Lung (tissue), 11 donors: ENCODE measurements at regions not wholly inside any gene's neighbourhood (a gene's known extent, or its start where the extent isn't known, plus 50 kb on each side); places are given as distances from the start of the nearest gene placed in this dataset.

Experiments used
- ATAC-seq: fragments of 200-7000 bp; cut with Tn5 transposase; one replicate; pipeline ENCODE4 v1.9.1; 2020; ENCODE audit warnings: moderate number of reproducible peaks; ENCODE audit not compliant: insufficient read depth, low FRiP score
- DNase-seq, 3 donors: peaks; one replicate each; pipeline ENCODE4 v3.0.0-alpha.2; 2013 to 2017
- H3K27ac ChIP-seq, 2 donors: one replicate each; pipeline ENCODE4 v1.5.1; 2013; ENCODE audit warnings: mild to moderate bottlenecking in 2 of 2, moderate library complexity in 2 of 2, control low read depth in 1 of 2, inconsistent platforms in 1 of 2, low read depth in 1 of 2, low read length in 1 of 2
- H3K27me3 ChIP-seq, 3 donors: one replicate each; pipeline ENCODE4 v1.5.1; 2013; ENCODE audit warnings: low read length in 2 of 3; ENCODE audit not compliant: control insufficient read depth in 3 of 3, insufficient read depth in 3 of 3
- H3K36me3 ChIP-seq, 4 donors: one replicate each; pipeline ENCODE4 v1.5.1; 2013; ENCODE audit warnings: low read length in 4 of 4, mild to moderate bottlenecking in 1 of 4, moderate library complexity in 1 of 4; ENCODE audit not compliant: control insufficient read depth in 4 of 4, insufficient read depth in 4 of 4
- H3K4me1 ChIP-seq, 5 donors: one replicate each; pipeline ENCODE4 v1.5.1; 2013; ENCODE audit warnings: low read length in 5 of 5, mild to moderate bottlenecking in 2 of 5, moderate library complexity in 1 of 5; ENCODE audit not compliant: control insufficient read depth in 5 of 5, insufficient read depth in 5 of 5
- H3K4me3 ChIP-seq: one replicate; pipeline ENCODE4 v1.5.1; 2013; ENCODE audit warnings: mild to moderate bottlenecking, control low read depth, moderate library complexity
- H3K9ac ChIP-seq, 2 donors: one replicate each; pipeline ENCODE4 v1.5.1; 2013; ENCODE audit warnings: low read length in 2 of 2, control low read depth in 1 of 2; ENCODE audit not compliant: insufficient read depth in 1 of 2
- H3K9me3 ChIP-seq, 4 donors: one replicate each; pipeline ENCODE4 v1.5.1; 2013; ENCODE audit warnings: low read length in 3 of 4, mild to moderate bottlenecking in 1 of 4, moderate library complexity in 1 of 4; ENCODE audit not compliant: control insufficient read depth in 4 of 4, insufficient read depth in 3 of 4
- WGBS, 2 donors: extraction: QIAGEN DNeasy Blood & Tissue Kit; methylation state at CpG; one replicate each; pipeline ENCODE4 v1.1.7; 2013; 5-methylcytosine and 5-hydroxymethylcytosine counted together
- TF ChIP-seq, protein P1 (sequence below): IDR thresholded peaks from 2 replicates; pipeline ENCODE4 v1.5.1; 2012; ENCODE audit warnings: mild to moderate bottlenecking; ENCODE audit errors: control extremely low read depth, extremely low read depth
- donor health status: control.
- donor health status: control.
- donor health status: Bipolar disorder and iron deficiency.
- donor health status: healthy.
- donor health status: DM: yes; HTN: yes; CAD: no.

DNA sequence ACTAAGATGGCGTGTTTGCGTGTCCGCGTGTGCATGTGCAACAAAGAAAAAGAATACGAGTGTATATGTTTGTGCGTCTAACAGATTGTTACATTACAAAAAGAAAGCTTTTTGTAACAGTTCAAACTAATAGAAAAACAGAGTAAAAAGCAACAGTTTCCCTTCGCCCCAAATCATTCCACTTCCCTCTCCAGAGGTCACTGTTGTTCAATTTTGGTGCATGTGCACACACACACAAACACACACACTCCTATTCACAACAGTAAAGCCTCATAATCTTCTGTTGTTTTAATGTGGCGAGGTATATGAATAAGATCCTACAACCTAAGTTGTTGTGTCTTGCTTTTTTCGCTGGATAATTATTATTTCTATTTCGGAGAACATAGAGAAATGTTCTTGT lies 357.3 kb upstream of the SLC8A1 start:
- Histone ChIP-seq H3K4me1 (no peaks in the 10 kb centered on the region), H3K27ac (no peak overlapping the region), H3K36me3 (no peaks in the 10 kb centered on the region), H3K9ac (no peak overlapping the region), H3K9me3 (no peaks in the 10 kb centered on the region), H3K4me3 (no peak overlapping the region), H3K27me3 (no peaks in the 10 kb centered on the region)
- no peak for DNase-seq
- 83 to 94% methylated on average over 10 of the region's 10 CpGs for WGBS, 2 donors
- no peak for ATAC-seq
- TF ChIP-seq, protein P1, sequence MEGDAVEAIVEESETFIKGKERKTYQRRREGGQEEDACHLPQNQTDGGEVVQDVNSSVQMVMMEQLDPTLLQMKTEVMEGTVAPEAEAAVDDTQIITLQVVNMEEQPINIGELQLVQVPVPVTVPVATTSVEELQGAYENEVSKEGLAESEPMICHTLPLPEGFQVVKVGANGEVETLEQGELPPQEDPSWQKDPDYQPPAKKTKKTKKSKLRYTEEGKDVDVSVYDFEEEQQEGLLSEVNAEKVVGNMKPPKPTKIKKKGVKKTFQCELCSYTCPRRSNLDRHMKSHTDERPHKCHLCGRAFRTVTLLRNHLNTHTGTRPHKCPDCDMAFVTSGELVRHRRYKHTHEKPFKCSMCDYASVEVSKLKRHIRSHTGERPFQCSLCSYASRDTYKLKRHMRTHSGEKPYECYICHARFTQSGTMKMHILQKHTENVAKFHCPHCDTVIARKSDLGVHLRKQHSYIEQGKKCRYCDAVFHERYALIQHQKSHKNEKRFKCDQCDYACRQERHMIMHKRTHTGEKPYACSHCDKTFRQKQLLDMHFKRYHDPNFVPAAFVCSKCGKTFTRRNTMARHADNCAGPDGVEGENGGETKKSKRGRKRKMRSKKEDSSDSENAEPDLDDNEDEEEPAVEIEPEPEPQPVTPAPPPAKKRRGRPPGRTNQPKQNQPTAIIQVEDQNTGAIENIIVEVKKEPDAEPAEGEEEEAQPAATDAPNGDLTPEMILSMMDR, result no peak

DNA sequence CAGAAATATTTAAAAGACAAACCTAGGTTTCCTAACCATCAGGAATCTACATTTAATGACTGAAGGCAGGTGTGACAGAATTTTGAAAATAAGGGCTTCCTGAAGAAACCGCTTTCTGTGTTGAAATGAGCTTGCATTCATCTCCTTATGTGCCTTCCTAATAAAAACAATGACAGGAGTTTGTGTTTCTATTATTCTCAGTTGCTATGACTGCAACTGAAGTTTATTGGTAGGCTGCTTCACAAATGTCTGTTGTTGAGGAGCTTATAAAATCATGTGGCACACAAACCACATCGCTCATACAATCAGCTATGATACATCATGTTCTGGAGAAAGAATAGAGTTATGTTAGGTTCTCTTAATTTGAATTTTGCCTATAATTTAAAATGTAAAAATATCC lies 362.7 kb upstream of the SLC8A1 start:
- WGBS, 2 donors, result 69 to 73% methylated on average over 2 of the region's 2 CpGs

DNA sequence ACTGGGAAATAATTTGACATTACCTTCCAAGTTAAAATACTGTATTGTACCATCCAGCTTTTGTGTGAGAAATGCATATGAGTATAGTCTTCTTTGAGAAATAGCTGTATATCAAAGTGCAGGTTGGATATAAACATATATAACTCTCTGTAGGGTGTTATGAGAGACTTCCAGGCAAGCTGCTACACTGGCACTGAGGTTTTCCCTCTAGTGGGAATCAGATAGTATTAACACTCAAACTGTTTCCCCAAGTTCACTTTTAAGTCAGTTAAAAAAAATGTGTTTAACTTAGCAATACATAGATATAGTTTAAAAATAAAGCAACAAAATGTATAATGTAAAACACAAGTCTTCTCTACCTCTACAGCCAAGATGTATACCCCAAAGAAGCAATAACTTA lies 368.4 kb upstream of the SLC8A1 start:
- Histone ChIP-seq H3K9ac (no peak overlapping the region), H3K4me1 (peaks cover 0 to 7% (median 0%) of the 10 kb centered on the region in 5 donors), H3K4me3 (no peak overlapping the region), H3K27ac (no peak overlapping the region), H3K9me3 (no peaks in the 10 kb centered on the region), H3K27me3 (no peaks in the 10 kb centered on the region), H3K36me3 (no peaks in the 10 kb centered on the region)
- TF ChIP-seq, protein P1, result no peak
- DNase-seq (no peak), ATAC-seq (no peak)

More for the DNA sequence above, 362.7 kb upstream of the SLC8A1 start:
- H3K27ac ChIP-seq, result no peak overlapping the region
- H3K4me1 ChIP-seq, result peaks cover 0 to 2% (median 0%) of the 10 kb centered on the region in 5 donors
- TF ChIP-seq, protein P1, result no peak
- DNase-seq, result no peak
- H3K27me3 ChIP-seq, result no peaks in the 10 kb centered on the region
- no peak for ATAC-seq
- no peaks in the 10 kb centered on the region for H3K9me3 ChIP-seq
- H3K4me3 ChIP-seq, result no peak overlapping the region
- no peaks in the 10 kb centered on the region for H3K36me3 ChIP-seq
- no peak overlapping the region for H3K9ac ChIP-seq

DNA sequence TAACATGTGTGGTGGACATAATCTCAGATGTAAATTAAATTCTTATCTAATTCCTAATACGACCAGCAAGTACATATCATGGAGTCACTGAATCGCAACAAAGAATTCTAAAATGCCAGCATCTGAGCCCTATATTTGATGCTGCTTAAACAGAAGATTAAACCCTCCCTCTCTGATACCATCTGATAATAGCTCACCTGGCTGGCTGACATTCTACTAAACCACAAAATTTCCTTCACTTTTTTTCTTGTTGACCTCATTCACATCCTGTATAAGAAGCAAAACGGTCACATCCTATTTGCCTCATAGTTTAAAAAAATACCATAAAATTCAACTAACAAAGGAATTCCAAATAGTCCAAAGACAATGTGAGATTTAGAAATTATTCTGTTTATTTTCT lies 371.6 kb upstream of the SLC8A1 start:
- Histone ChIP-seq H3K27ac (no peak overlapping the region), H3K9ac (no peak overlapping the region), H3K4me1 (peaks cover 0 to 7% (median 0%) of the 10 kb centered on the region in 5 donors), H3K9me3 (no peaks in the 10 kb centered on the region), H3K27me3 (no peaks in the 10 kb centered on the region), H3K36me3 (no peaks in the 10 kb centered on the region), H3K4me3 (no peak overlapping the region)
- 58 to 73% methylated on average over 3 of the region's 3 CpGs for WGBS, 2 donors
- no peak for ATAC-seq
- TF ChIP-seq, protein P1, result no peak
- DNase-seq, result no peak
